ENCODE measurements at regions not wholly inside any gene's neighbourhood (a gene's known extent, or its start where the extent isn't known, plus 50 kb on each side); places are given as distances from the start of the nearest gene placed in this dataset.

GRCh38 chr1:116298746-116299145 lies 74.3 kb upstream of the ATP1A1 start:
- H3K27me3 Mint-ChIP-seq (ENCODE audit: unreplicated experiment): peaks cover 4% of the 10 kb centered on the region
- no peaks in the 10 kb centered on the region for H3K4me1 Mint-ChIP-seq (ENCODE audit: low read depth, unreplicated experiment)
- H3K36me3 Mint-ChIP-seq (ENCODE audit: unreplicated experiment): no peaks in the 10 kb centered on the region
- H3K4me3 Mint-ChIP-seq (ENCODE audit: unreplicated experiment): no peak overlapping the region
- no peak for DNase-seq
- H3K27ac Mint-ChIP-seq (ENCODE audit: unreplicated experiment): no peak overlapping the region
- TF ChIP-seq, protein P1, sequence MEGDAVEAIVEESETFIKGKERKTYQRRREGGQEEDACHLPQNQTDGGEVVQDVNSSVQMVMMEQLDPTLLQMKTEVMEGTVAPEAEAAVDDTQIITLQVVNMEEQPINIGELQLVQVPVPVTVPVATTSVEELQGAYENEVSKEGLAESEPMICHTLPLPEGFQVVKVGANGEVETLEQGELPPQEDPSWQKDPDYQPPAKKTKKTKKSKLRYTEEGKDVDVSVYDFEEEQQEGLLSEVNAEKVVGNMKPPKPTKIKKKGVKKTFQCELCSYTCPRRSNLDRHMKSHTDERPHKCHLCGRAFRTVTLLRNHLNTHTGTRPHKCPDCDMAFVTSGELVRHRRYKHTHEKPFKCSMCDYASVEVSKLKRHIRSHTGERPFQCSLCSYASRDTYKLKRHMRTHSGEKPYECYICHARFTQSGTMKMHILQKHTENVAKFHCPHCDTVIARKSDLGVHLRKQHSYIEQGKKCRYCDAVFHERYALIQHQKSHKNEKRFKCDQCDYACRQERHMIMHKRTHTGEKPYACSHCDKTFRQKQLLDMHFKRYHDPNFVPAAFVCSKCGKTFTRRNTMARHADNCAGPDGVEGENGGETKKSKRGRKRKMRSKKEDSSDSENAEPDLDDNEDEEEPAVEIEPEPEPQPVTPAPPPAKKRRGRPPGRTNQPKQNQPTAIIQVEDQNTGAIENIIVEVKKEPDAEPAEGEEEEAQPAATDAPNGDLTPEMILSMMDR (IDR thresholded peaks at IDR 0.05; ENCODE audit: partially characterized antibody, unreplicated experiment): no peak
- no peaks in the 10 kb centered on the region for H3K9me3 Mint-ChIP-seq (ENCODE audit: unreplicated experiment)

DNA sequence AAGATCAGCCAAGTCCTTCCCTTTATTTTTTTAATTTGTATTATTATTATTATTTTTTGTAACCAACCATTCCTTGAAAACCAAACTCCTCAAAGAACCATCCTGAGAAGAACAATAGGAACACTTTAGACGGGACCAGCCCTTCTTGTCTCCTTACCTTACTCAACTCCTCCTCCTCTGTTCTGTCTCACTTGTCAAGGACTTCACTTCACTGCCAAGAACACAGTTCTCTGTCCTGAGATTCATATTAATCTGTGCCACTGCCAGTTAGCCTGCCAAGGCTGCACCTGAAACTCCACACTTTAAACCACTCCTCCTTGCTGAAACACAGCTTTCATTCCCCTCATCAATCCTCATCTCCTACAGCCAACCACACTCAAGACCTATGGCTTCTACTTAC lies 73.8 kb upstream of the ATP1A1 start:
- DNase-seq: no peak
- H3K9me3 Mint-ChIP-seq (ENCODE audit: unreplicated experiment): no peaks in the 10 kb centered on the region
- no peak overlapping the region for H3K27ac Mint-ChIP-seq (ENCODE audit: unreplicated experiment)
- TF ChIP-seq, protein P1 (IDR thresholded peaks at IDR 0.05; ENCODE audit: partially characterized antibody, unreplicated experiment): no peak
- H3K36me3 Mint-ChIP-seq (ENCODE audit: unreplicated experiment): no peaks in the 10 kb centered on the region
- H3K4me3 Mint-ChIP-seq (ENCODE audit: unreplicated experiment): no peak overlapping the region
- H3K27me3 Mint-ChIP-seq (ENCODE audit: unreplicated experiment): peaks cover 4% of the 10 kb centered on the region
- no peaks in the 10 kb centered on the region for H3K4me1 Mint-ChIP-seq (ENCODE audit: low read depth, unreplicated experiment)

DNA sequence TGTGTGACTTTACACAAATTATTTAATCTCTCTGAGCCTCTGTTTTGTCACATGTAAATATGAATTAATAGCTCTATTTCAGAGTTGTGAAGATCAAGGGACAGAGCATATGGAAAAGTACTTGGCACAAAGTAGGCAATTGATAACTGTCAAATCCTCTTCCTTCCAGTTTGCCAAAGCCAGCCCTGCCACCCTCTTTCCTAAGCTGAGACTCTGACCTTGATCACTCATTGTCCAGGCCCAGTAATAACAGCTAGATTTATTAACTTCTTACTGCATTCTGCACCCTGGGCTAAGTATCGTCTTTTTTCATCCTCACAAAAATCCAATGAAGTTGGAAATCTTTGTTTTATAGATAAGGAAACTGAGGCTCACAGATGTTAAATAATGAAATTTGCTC lies 70.8 kb upstream of the ATP1A1 start:
- TF ChIP-seq, protein P1 (IDR thresholded peaks at IDR 0.05; ENCODE audit: partially characterized antibody, unreplicated experiment): no peak
- H3K4me3 Mint-ChIP-seq (ENCODE audit: unreplicated experiment): no peak overlapping the region
- no peaks in the 10 kb centered on the region for H3K4me1 Mint-ChIP-seq (ENCODE audit: low read depth, unreplicated experiment)
- H3K27me3 Mint-ChIP-seq (ENCODE audit: unreplicated experiment): peaks cover 4% of the 10 kb centered on the region
- no peak for DNase-seq
- no peaks in the 10 kb centered on the region for H3K36me3 Mint-ChIP-seq (ENCODE audit: unreplicated experiment)
- H3K27ac Mint-ChIP-seq (ENCODE audit: unreplicated experiment): no peak overlapping the region
- H3K9me3 Mint-ChIP-seq (ENCODE audit: unreplicated experiment): no peaks in the 10 kb centered on the region

DNA sequence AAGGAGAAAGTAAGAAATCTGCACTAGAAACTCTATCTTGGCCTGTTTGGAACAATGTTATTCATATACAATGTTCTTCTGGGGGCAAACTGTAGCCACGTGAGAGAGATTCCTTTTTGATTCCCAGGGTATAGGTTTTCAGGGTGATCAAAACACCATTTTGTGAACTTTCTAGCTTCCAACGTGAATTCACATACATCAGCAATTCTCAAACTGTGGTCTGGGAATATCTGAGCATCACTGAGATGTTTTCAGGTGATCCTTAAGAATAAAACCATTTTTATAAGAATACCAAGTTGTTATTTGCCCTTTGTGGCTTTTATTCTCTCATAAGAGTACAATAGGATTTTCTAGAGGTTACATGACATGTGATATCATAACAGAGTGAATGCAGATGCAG lies 66.9 kb upstream of the ATP1A1 start:
- no peaks in the 10 kb centered on the region for H3K36me3 Mint-ChIP-seq (ENCODE audit: unreplicated experiment)
- TF ChIP-seq, protein P1 (IDR thresholded peaks at IDR 0.05; ENCODE audit: partially characterized antibody, unreplicated experiment): no peak
- DNase-seq: no peak
- peaks cover 3% of the 10 kb centered on the region for H3K4me1 Mint-ChIP-seq (ENCODE audit: low read depth, unreplicated experiment)
- H3K4me3 Mint-ChIP-seq (ENCODE audit: unreplicated experiment): no peak overlapping the region
- no peaks in the 10 kb centered on the region for H3K27me3 Mint-ChIP-seq (ENCODE audit: unreplicated experiment)
- no peaks in the 10 kb centered on the region for H3K9me3 Mint-ChIP-seq (ENCODE audit: unreplicated experiment)
- no peak overlapping the region for H3K27ac Mint-ChIP-seq (ENCODE audit: unreplicated experiment)

- Mint-ChIP-seq H3K4me3 (ENCODE audit: unreplicated experiment) (no peak overlapping the region), H3K36me3 (ENCODE audit: unreplicated experiment) (no peaks in the 10 kb centered on the region), H3K27ac (ENCODE audit: unreplicated experiment) (no peak overlapping the region), H3K4me1 (ENCODE audit: low read depth, unreplicated experiment) (peaks cover 3% of the 10 kb centered on the region), H3K9me3 (ENCODE audit: unreplicated experiment) (no peaks in the 10 kb centered on the region), H3K27me3 (ENCODE audit: unreplicated experiment) (no peaks in the 10 kb centered on the region)
- DNase-seq: no peak
- TF ChIP-seq, protein P1 (IDR thresholded peaks at IDR 0.05; ENCODE audit: partially characterized antibody, unreplicated experiment): no peak
Measured at GRCh38 chr1:116306840-116307442, 66.1 kb upstream of the ATP1A1 start.

Data from glutamatergic neuron (in vitro differentiated cells).